GM18907 (cell line): ENCODE measurements at regions not wholly inside any gene's neighbourhood (a gene's known extent, or its start where the extent isn't known, plus 50 kb on each side); places are given as distances from the start of the nearest gene placed in this dataset.

Source experiments
- ATAC-seq: cut with Tn5 transposase; IDR thresholded peaks from one replicate; pipeline ENCODE4 v1.9.1; 2021; ENCODE audit warnings: mild to moderate bottlenecking, moderate library complexity; ENCODE audit not compliant: unreplicated experiment

DNA sequence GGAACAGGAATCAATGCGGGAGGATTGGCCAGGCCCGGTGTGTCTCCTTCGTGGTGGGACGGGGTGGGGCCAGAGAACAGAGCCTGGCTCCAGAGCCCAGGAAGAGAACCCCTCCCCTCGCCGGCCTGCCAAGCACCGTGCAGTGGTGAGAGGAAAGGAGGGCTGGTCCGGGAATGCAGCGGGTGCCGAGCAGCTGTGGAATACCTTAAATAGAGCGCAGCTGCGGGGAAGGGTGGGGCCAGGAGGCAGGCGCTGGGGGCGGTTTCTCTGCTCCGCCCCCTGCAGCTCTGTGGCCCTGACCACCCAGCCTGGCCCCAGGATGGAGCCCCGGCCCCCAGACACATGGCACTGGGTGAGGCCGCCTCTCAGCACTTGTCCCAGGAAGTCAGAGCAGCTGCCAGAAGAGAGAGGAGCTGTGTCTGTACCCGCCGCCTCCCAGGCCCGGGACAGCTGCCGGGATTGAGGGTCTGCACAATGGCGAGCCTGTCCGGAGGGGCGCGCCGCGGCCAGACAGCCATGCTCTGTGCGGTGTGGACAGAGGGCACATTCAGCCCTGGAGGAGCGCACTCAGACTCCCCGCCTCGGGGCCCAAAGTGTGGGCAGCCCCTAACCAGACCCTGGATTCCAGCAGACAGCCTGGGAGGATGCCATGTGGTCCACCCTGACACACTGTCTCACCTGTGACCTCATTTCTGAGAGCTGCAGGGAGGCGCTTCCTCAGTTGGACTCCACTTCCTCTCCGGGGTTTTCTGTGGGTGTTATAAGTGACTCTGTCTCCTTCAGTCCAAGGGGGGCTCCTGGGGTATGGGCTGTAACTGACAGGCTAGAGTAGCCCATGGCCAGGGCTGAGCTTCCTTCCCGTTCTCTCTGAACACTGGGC lies 268.8 kb downstream of the SEC14L1 start:
- ATAC-seq: no peak

DNA sequence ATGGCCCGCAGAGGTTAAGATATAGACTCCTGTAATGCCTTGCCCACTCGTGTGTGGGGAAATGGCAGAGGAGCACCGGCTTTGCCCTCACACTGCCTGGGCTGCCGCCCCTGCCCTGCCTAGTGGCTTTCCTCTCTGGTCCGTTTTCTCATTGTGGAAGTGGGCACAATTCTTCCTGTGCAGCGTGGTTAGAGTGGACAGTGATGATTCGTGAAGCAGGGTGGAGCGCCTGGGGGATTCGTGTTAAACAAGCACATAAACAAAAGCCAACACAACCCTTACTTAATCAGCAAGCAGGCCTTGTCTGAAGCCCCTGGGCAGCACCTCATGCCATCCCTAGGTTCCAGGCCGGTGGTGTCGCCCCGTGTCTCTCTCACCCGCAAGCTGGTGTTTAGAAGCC lies 269.7 kb downstream of the SEC14L1 start:
- no peak for ATAC-seq

DNA sequence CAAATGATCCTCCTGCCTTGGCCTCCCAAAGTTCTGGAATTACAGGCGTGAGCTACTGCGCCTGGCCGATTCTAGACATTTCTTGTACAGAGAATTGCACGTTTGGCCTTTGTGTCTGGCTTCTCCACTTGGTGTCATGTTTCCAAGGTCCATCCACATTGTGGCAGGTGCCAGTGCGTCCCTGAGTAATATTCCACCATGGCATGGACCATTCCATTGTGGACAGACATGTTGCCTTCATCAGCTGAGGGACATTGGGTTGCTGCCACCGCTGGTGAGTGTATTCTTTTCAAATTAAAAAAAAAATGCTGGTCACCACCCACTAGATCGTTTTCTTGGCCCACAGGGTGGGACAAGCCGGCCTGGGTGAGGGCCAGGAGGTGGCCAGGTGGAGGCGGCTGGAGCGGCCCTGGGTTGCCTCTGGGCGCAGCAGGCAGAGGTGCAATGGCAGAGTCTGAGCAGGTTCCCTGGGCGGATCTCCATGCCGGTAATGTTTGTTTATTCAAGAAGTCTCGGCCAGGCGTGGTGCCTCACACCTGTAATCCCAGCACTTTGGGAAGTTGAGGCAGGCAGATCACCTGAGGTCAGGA lies 274.1 kb downstream of the SEC14L1 start:
- ATAC-seq: no peak

DNA sequence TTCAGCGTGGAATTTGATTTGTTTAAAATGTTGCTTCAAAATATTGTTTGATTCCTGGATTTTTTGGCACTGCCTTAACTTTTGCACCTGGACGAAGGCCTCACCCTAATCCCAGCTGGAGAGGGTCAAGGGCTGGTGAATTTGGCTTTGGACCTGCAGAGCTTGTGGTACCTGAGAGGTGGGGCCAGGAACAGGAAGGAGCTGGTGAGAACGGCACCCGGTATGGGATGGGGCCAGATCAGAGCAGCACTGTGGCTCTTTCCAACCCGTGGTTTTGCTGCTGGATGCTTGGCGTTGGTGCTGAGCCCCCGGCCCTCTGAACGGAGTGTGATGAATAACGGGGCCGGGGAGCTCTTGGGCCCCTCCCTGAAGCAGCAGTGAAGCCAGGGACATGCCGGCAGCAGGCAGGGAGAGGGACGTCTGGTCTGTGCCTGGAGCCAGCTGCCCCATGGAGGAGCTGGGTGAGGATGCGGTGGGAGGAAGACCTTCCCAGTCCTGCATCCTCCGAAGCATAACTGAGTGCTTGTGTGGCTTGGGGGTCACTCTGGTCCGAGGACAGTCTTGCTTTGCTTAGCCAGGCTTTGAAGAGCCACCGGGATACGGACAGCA lies 275.4 kb downstream of the SEC14L1 start:
- no peak for ATAC-seq

DNA sequence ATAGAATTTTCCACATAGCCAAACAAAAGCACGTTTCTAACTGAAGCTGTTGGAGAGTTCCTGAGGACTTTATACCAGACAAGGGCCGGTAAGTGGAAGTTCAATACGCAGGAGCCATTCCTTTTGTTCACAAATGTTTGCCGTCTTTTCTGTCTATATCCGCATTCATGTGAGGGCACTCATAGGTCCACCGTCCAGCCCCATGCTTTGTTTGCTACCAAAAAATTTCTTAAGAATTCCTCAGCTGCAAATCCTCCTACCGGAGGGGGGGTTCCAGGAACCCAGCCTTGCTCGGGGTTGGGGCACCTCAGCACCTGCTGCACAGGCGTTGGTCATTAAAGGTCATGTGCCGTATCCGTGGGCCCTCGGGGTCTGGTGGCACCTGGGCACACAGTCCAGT lies 276.8 kb downstream of the SEC14L1 start:
- no peak for ATAC-seq

DNA sequence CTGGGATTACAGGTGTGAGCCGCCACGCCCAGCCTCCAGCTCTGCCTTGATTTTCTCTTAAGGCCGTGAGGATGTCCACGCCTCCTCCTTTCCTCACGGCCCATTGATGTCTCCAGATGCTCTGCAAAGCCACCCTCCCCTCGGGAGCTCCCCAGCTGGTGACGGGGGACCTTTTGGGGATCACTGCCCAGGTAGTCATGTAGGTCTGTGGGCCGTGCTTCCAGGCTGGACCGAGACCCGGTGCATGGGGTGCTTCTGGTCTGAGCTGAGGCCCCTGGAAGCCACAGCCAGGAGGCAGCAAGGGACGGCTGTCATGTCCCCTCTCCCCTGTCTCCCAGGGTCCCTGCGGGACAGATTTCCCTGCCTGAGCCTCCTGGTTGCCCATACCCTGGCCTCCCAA lies 277.8 kb downstream of the SEC14L1 start:
- no peak for ATAC-seq

DNA sequence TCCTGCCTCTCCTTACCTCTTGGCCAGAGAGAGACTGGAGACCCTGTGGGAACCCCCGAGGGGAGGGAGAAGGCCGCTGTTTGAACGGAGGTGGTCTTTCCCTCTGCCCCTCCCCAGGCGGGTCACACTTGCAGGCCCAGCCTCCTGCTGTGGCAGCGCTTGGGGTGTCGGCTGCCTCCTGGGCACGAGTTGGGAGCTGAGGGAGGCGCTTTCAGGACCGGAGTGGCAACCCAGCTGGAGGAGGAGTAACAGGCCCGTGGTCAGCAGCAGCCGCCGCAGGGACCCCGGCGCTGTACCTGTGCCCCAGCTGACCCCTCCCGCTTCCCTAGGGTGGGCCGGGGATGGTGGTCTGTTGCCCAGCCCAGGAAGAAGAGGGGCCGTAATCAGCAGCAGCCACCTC lies 278.3 kb downstream of the SEC14L1 start:
- no peak for ATAC-seq

DNA sequence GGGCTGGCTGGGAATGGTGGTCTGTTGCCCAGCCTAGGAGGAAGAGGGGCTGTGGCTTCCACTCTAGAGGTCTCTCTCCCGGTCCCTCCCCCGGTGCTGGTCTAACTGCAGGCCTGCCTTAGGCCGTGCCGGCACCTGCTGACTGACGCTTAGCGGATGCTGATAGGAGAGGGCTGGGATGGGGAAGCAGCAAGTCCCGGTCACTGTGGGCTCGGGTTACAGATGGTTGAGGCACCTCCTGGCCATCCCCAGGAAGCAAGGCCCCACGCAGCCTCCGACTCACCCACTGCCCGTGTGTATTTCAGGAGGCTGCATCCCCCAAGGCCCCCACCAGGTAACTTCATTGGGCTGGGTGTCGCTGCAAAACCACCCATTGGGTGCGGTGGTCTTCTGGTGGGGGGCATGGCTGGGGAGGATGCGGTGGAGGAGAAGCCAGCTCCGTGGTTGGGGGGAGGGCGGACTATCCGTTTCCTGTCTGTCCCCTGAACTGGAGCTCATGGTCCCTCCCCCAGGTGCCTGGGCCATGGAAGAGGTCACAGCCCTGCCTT lies 278.9 kb downstream of the SEC14L1 start:
- no peak for ATAC-seq

DNA sequence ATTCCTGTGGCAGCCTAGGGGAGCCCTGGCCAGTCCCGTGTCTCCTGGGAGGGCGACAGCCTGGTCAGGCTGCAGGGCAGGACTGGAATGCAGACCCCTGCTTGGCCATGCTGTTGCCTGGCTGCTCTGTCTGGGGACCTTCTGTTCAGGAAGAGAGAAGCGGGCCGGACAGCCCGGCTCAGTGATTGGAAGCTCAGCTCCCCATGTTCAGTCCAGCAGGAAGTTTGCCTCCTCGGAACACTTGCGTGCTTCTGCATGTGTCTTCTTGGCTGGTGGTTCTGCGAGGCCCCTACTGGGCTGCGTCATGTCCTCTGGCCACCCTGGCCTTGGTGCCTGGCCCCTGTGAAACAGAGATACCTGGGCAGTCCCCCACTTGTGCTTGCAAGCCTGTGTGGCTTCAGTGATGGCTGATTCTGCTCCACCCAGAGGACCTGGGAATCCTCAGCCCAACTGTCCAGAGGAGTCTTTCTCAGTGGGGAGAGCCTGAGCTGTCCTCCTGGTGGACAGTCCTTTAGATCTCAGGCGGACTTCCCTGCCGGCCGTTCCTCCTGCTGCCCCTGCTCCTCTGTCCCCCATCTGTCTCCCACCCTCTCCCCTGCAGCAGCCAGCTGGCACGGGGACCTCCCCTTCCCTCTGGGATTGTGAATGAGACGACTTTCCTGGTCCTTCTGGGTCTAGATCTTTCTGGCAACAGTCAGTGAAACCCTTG lies 279.5 kb downstream of the SEC14L1 start:
- ATAC-seq: no peak

DNA sequence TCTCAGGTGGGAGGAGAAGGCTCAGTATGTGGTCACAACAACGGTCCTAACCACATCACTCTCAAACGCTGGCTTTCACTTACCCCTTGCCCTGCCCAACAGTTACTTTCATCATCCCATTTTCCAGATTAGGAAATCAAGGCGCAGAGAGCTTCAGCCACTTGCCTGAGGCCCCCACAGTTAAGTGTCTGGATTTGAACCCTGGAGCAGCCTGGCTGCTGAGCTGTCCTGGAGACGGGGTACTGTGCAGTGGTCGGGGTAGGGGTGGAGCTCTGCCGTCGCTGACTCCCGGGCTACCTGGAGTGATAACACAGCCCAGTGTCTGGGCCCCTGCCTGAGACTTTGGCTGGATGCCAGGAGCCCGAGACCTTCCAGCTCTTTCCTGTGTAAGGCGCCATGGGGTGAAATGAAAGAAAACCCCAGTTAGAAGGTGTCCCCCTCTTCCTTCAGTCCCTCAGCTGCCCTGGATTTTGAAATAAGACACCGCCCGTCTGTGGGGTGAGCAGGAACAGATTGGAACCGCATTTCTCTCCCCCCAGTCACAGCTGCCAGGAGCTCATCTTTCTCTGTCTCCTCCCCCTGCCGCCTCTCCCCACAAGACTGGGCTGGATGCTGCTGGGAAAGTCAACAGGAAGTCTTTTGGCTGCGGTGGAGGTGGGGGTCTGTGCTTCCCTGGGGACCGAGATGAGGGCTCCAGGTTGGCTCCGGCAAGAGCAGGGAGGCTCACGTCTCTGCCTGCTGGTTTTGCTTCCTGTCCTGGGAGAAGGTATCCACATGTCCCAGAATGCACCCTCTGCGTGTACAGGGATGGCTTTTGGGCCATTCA lies 280.2 kb downstream of the SEC14L1 start:
- ATAC-seq: no peak

DNA sequence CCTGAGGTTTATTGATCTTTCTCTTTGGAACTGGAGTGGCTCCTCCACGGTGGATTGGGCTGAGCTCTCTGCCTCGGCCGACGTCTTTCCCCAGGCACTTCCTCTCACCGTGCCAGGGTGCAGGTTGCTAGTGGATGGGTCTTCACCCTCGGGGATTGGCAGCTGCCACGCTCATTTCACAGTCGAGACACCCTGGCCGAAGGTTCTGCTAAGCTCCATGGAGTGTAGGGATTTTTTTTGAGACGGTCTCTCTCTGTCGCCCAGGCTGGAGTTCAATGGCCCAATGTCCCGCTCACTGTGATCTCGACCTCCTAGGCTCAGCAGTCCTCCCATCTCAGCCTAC lies 280.8 kb downstream of the SEC14L1 start:
- ATAC-seq: no peak

DNA sequence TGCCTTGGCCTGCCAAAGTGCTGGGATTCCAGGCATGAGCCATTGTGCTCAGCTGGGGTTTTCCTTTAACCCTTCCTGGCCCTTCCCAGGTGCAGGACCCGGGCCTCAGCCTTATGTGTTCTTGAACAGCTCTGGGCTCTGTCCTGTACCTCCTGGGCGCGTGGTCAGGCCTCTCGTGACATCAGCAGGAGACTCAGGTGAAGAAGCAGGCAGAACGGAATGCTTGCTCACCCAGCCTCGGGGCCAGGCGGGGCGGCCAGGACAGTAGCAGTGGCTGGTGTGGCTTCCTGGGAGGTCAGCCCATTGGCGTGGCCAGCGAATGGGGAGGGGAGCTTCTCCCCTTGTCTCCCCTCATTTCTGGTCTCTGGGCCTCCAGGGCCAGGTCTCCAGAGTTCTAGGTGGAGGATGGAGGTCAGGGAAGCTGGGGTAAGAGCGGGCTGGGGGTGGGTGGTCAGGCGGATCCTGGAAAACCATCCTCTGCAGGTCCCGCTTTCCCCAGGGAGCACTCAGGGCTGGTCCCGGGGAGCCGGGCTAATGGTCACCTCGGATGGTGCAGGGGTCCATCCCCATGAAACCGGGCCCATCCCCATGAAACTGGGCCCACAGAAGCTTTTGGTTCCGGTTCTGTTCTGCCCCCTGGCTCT lies 281.5 kb downstream of the SEC14L1 start:
- no peak for ATAC-seq

DNA sequence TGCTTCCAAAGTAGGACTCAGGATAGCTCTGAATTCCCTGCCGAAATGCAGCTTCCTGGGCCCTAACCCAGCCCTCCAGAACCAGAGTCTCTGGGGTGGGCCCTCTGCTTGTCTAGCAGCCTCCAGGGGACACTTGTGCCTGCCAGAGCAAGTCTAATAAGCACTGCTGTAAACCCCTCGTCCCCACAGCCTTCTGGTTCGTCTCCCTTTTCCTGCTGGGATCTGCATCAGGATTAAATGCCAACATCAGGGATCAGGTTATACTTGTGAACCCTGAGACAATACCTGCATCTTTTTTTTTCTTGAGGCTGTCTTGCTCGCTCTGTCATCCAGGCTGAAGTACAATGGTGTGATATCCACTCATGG lies 282.0 kb downstream of the SEC14L1 start:
- ATAC-seq: no peak

DNA sequence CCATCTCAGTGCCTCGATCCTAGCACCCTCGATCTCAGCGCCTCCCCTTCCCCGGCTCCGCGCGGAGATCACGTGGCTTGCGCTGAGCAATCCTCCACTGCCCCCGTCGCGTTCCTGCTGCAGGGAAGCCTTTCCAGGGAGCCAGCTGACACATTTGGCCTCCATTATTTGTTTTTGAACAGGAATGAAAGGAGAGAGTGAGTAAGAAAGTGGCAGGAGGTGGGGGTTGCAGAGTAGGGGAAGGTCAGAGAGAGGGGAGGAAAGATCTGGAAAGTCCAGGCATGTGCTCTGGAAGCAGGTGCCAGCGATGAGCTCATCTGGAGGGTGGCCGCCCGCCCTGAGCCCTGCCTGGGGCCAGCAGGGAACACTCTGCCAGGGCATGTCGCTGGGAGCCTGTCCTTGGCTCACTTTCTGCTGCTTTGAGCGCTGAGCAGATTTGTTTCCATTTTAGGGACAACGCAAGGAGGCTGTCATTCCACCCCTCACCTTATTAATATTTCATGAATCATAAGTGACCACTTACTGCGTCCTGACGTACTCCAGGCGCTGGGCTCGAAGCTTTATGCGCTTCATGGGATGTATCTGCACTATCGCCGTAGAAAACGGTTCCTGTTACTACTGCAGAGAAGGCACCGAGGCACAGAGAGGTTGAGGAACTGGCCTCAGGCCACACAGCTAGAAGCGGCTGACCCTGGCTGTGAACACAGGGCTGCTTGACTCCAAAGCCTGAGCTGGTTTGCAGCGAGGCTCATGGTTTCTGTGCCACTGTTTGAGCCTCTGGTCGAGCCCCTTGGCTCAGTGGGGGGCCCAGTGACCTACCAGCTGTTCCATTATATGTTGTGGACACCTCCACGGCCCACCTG lies 283.1 kb downstream of the SEC14L1 start:
- no peak for ATAC-seq

DNA sequence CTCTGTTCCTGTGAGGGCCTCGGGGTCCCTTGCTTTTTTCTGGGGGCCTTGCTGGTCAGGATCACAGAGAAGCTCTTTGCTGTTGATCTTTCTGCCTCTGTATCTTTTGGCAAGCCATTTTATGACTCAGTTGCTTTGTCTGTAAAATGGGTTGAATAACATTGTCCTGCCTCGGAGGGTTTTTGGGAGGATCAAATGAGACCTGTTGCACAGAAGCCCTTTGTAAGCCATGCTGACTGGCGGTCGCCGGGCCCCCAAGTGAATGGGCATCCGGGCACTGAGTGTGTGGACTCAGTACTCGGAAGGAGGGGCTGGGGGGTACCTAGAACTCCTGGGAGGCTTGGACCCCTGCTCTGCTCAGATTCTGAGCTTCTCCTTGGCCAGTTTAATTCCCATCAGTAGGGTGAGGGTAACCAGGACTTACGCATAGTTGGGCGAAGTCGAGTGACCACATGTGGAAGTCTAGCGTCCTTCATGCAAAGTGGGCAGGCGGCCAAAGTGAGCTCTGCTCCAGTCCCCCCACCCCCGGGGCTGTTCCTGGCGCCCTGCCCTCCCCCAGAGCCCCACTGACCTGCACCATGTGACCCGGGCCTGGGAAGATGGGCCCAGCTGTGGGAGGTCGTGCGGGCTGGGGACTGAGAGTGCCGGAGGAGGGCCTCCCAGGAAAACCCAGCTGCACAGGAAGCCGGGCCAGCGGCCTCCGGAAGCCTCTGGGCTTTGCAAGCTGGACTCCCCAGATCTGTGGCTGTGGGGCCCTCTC lies 284.0 kb downstream of the SEC14L1 start:
- no peak for ATAC-seq

DNA sequence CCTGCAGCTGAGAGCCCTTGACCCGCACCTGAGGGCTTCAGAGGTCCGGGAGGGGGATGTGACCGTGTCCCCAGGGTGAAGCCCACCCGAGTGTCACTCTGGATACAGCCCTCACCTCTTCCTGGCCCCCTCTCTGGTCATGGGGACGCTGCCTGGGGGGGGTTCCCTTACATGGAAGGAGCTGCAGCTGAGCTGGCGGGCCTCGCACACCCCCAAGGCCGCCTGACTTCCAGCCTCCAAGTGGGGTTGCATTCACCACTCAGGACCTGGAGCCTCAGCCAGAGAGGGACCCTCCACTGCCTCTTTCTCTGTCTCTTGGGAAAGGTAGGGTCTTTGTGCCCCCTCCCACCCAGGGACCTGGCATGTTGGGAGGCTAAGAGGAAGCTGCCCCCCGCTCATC lies 284.6 kb downstream of the SEC14L1 start:
- ATAC-seq: no peak

DNA sequence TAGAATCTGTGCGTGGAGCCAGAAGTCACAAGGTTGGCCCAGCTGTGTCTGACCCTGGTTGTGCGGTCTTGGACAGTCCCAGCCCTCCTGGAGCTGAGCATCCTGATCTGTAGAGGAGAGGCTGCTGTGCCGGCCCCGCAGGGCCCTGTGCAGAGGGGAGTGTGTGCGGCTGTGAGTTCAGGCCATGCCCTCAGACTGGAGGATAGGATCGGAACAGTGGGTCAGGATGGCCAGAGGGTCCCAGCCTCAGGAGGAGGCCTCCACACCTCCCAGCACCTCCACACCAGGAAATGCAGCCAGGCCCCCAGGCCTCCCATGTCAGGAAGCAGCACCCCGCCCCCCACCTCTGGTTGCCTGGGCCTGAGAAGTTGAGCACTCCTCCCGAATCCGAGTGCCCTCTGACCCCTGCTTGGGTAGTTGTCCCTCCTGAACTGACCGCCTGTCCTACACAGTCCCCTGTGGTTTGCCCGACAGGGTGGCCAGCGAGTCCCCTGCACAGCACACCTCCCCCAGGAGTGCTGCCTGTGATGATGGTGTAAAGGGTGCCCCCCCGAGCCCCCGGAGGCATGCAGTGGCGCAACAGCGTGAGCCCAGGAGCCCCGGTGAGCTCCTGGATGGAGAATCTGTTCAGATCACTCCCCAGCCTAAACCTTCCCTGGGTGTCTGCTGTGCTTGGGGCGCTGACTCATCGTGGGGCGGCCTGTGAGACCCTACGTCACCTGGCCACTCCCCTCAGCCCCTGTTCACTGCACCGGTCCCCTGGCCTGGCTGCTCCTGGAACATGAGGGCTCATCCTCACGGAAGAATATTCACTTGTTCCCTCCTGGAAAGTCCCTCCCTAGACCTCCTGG lies 285.2 kb downstream of the SEC14L1 start:
- ATAC-seq: no peak
